Stimulated activated naive B cell treated with anti-CD40 and anti-IgM and Interleukin-4, amounts not matched to agents 10 μg/mL and 1 μg/mL and 100 μg/mL, for 72 hours (primary cell): ENCODE measurements at regions not wholly inside any gene's neighbourhood (a gene's known extent, or its start where the extent isn't known, plus 50 kb on each side); places are given as distances from the start of the nearest gene placed in this dataset.
"Not testable (repeated sequence)": the region's sequence is repeated elsewhere in the genome, so short reads cannot be mapped to it uniquely, and the experiment has no call there.

Experiments
- ATAC-seq, 2 donors: fragments of 150-1000 bp; cut with Tn5 transposase; replicated peaks; 2 replicates each; pipeline ENCODE4 v1.10.0; 2021; ENCODE audit warnings: moderate library complexity in 1 of 2
- DNase-seq: peaks from one replicate; pipeline ENCODE4 v3.0.0; 2021
- H3K27ac Mint-ChIP-seq: one replicate; pipeline ENCODE4 v1.8.0; 2022; ENCODE audit warnings: mild to moderate bottlenecking, mixed read lengths
- H3K27me3 Mint-ChIP-seq, 2 donors: one replicate each; pipeline ENCODE4 v1.8.0; 2022; ENCODE audit warnings: mixed read lengths in 2 of 2
- H3K36me3 Mint-ChIP-seq, 2 donors: one replicate each; pipeline ENCODE4 v1.8.0; 2022; ENCODE audit warnings: mixed read lengths in 2 of 2, mild to moderate bottlenecking in 1 of 2
- H3K4me1 Mint-ChIP-seq, 2 donors: one replicate each; pipeline ENCODE4 v1.8.0; 2022; ENCODE audit warnings: mixed read lengths in 2 of 2, mild to moderate bottlenecking in 1 of 2
- H3K4me3 Mint-ChIP-seq, 2 donors: one replicate each; pipeline ENCODE4 v1.8.0; 2022; ENCODE audit warnings: mild to moderate bottlenecking in 2 of 2, mixed read lengths in 2 of 2, moderate library complexity in 1 of 2
- H3K9me3 Mint-ChIP-seq, 2 donors: one replicate each; pipeline ENCODE4 v1.8.0; 2022; ENCODE audit warnings: mixed read lengths in 2 of 2, mild to moderate bottlenecking in 1 of 2

- H3K36me3 Mint-ChIP-seq = peaks cover 8 to 9% of the 10 kb centered on the region in 2 donors
- H3K27me3 Mint-ChIP-seq = peaks cover 5 to 34% of the 10 kb centered on the region in 2 donors
- peaks cover 2 to 4% of the 10 kb centered on the region in 2 donors for H3K4me1 Mint-ChIP-seq
- H3K9me3 Mint-ChIP-seq = peaks cover 13 to 17% of the 10 kb centered on the region in 2 donors
- DNase-seq (no peak), ATAC-seq (no peak)
- no peak overlapping the region for H3K27ac Mint-ChIP-seq
- no peak overlapping the region for H3K4me3 Mint-ChIP-seq
These were observed 81.8 kb upstream of the SH3BP4 start for GRCh38 chr2:234869969-234870368.

DNA sequence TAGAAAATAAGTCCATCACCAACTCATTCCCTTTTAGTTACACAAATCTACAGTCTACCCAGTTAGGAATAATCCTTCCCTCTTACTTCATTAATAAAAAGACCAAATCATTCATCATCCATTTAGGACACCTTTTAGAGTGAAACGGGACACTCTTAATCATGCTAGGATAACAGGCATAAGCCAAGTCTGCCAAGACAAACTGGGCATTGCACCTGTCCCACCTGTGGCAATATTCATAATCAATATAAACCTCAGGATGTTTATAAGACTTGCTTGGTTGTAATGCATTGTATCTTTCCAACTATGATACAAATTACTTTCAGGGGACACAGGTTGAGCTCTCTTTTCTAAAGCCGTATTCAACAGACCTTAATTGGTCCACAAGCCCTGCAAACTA lies 82.7 kb upstream of the SH3BP4 start:
- H3K36me3 Mint-ChIP-seq = peaks cover 8 to 9% of the 10 kb centered on the region in 2 donors
- no peak overlapping the region for H3K4me3 Mint-ChIP-seq
- no peak overlapping the region for H3K27ac Mint-ChIP-seq
- DNase-seq (no peak), ATAC-seq (no peak)
- H3K9me3 Mint-ChIP-seq = peaks cover 13 to 17% of the 10 kb centered on the region in 2 donors
- peaks cover 5 to 34% of the 10 kb centered on the region in 2 donors for H3K27me3 Mint-ChIP-seq
- no peaks in the 10 kb centered on the region for H3K4me1 Mint-ChIP-seq

DNA sequence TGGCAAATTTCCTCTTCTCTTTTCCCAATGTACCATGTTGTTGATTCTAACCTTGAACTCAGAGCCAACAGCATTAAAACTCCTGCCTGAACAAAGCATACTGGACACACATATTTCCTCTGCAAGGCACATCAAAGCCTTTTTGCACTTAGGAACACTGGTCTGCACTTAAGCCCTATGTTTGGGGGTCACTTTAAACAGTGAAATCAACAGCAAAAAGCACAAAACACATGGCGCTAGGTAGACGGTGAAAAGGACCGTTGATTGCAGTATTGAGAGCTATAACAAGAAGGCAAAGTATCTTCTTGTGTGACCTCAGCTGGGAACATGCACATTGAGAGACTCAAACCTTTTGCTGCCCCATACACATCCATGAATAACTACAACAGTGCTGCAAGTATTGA lies 83.9 kb upstream of the SH3BP4 start:
- Mint-ChIP-seq H3K4me1 (no peaks in the 10 kb centered on the region), H3K4me3 (no peak overlapping the region), H3K36me3 (peaks cover 4 to 6% of the 10 kb centered on the region in 2 donors), H3K9me3 (peaks cover 10 to 15% of the 10 kb centered on the region in 2 donors), H3K27ac (no peak overlapping the region), H3K27me3 (peaks cover 5 to 29% of the 10 kb centered on the region in 2 donors)
- DNase-seq = no peak
- ATAC-seq = no peak

DNA sequence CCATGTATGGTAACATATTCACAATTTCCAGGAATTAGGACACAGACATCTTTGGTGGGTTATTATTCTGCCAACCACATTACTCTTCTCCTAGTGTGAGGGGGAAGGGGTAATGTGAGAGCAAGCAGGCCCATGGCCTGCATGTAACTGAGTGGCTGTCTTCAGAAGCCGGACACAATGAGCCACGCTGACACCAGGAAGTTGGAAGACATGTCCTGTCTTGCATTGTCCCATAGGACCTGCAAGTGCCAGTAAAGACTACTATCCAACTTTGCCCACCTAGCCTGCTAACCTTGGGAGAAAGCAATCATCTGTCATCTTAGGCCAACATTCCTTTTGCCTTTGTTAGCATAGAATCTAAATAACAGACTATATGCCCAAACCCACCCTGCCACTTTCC lies 86.2 kb upstream of the SH3BP4 start:
- no peak overlapping the region for H3K27ac Mint-ChIP-seq
- H3K36me3 Mint-ChIP-seq = peaks cover 0 to 2% of the 10 kb centered on the region in 2 donors
- DNase-seq (no peak), ATAC-seq (no peak)
- H3K27me3 Mint-ChIP-seq = peaks cover 3 to 18% of the 10 kb centered on the region in 2 donors
- H3K4me1 Mint-ChIP-seq = no peaks in the 10 kb centered on the region
- H3K4me3 Mint-ChIP-seq = no peak overlapping the region
- H3K9me3 Mint-ChIP-seq = peaks cover 7 to 12% of the 10 kb centered on the region in 2 donors

GRCh38 chr2:234865040-234865439 lies 86.8 kb upstream of the SH3BP4 start:
- H3K27ac Mint-ChIP-seq = no peak overlapping the region
- H3K4me1 Mint-ChIP-seq = no peaks in the 10 kb centered on the region
- DNase-seq (no peak), ATAC-seq (no peak)
- H3K36me3 Mint-ChIP-seq = peaks cover 0 to 2% of the 10 kb centered on the region in 2 donors
- no peak overlapping the region for H3K4me3 Mint-ChIP-seq
- peaks cover 0 to 13% of the 10 kb centered on the region in 2 donors for H3K27me3 Mint-ChIP-seq
- peaks cover 7 to 12% of the 10 kb centered on the region in 2 donors for H3K9me3 Mint-ChIP-seq

DNA sequence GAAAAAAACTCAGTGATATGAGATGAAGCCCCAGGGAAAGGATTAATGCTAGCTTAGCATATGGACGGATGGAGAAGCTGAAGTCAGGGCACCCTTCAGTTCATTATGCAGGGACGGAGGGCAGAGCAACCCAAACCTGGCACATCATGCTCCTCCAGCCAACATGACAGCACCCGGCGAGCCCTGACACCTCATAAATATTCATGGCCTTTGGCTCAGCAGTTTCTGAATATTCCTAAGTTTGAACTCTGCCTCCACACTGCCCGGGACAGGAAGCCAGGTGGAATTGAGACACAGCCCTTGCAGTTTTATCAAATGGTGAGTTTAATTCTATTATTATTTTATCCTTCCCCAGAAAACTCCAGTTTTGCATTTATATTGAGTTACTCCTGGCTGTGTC lies 87.3 kb upstream of the SH3BP4 start:
- Mint-ChIP-seq H3K9me3 (peaks cover 7 to 12% of the 10 kb centered on the region in 2 donors), H3K4me3 (no peak overlapping the region), H3K27me3 (peaks cover 0 to 8% of the 10 kb centered on the region in 2 donors), H3K27ac (no peak overlapping the region), H3K36me3 (peaks cover 0 to 2% of the 10 kb centered on the region in 2 donors), H3K4me1 (no peaks in the 10 kb centered on the region)
- no peak for ATAC-seq
- DNase-seq = no peak

DNA sequence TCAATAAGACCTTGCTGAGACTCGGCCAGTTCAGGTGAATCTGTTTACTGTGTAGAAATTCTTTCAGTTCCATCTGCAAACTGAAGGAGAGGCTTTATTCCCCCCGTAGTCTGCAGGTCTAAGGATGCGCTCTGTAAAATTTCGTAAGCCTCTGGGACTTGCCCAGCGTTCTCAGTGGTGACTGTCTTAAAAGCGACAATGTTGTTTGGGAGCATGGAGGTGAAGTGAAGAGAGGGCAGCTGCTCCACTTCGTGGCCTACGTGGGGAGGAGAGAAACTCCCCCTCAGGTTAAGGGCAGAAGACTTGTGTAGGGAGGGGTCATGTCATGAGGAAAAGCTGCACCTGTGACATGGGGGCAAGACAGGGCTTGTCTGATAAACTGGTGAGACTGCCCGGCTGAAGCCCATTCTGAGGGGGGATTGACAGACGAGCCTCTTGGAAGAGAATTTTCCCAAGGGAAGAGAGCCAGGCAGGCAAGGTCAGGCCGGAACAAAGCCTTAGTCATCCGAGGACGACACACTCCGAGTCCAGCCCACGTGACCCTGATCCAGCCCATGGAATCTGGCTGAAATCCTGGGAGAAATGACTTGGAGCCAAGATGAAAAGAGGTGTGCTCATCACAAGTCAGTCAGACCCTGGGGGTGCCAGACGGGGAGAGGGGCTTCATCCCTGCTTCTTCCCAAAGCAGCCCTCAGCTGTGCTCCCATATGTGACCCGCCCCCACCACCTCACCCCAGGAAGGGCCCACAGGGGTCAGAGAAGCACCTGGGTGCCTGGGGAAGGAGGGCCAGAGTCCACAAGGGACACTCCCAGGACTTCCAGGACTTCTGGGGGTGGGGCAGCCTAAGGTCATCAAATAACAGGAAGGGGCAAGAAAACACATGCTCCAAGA lies 88.5 kb upstream of the SH3BP4 start:
- Mint-ChIP-seq H3K36me3 (peaks cover 0 to 2% of the 10 kb centered on the region in 2 donors), H3K27me3 (peaks cover 0 to 7% of the 10 kb centered on the region in 2 donors), H3K9me3 (peaks cover 6 to 12% of the 10 kb centered on the region in 2 donors), H3K27ac (no peak overlapping the region), H3K4me3 (no peak overlapping the region), H3K4me1 (no peaks in the 10 kb centered on the region)
- no peak for ATAC-seq
- DNase-seq = no peak

- peaks cover 0 to 3% of the 10 kb centered on the region in 2 donors for H3K27me3 Mint-ChIP-seq
- no peak overlapping the region for H3K4me3 Mint-ChIP-seq
- H3K9me3 Mint-ChIP-seq = peaks cover 0 to 10% of the 10 kb centered on the region in 2 donors
- H3K4me1 Mint-ChIP-seq = peaks cover under 1 to 3% of the 10 kb centered on the region in 2 donors
- H3K27ac Mint-ChIP-seq = no peak overlapping the region
- no peaks in the 10 kb centered on the region for H3K36me3 Mint-ChIP-seq
- DNase-seq (no peak), ATAC-seq (no peak)
These were observed 89.7 kb upstream of the SH3BP4 start for GRCh38 chr2:234861841-234862735.

DNA sequence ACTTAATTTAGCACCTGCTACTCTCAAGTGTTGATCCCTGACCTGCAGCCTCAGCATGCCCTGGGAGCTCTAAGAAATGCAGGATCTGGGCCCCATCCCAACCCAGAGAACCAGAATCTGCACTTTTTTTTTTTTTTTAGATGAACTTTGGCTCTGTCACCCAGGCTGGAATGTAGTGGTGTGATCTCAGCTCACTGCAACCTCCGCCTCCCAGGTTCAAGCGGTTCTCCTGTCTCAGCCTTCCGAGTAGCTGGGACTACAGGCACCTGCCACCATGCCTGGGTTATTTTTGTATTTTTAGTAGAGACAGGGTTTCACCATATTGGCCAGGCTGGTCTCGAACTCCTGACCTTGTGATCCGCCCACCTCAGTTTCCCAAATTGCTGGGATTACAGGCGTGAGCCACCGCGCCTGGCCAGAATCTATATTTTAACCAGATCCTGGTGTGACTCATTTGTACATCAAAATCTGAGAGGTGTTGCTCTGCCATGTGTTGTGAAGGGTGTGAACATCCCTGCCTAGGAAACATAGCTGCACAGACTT lies 92.4 kb upstream of the SH3BP4 start:
- H3K4me1 Mint-ChIP-seq, DNase-seq, H3K4me3 Mint-ChIP-seq, H3K27me3 Mint-ChIP-seq, H3K36me3 Mint-ChIP-seq, H3K27ac Mint-ChIP-seq, ATAC-seq: not testable (repeated sequence)
- peaks cover 7 to 10% of the 10 kb centered on the region in 2 donors for H3K9me3 Mint-ChIP-seq

GRCh38 chr2:234858790-234859329 lies 93.0 kb upstream of the SH3BP4 start:
- peaks cover 2 to 3% of the 10 kb centered on the region in 2 donors for H3K36me3 Mint-ChIP-seq
- peaks cover 2 to 5% of the 10 kb centered on the region in 2 donors for H3K4me1 Mint-ChIP-seq
- ATAC-seq (no peak), DNase-seq (no peak)
- H3K27ac Mint-ChIP-seq = no peak overlapping the region
- H3K4me3 Mint-ChIP-seq = no peak overlapping the region
- H3K27me3 Mint-ChIP-seq = peaks cover 0 to 8% of the 10 kb centered on the region in 2 donors
- H3K9me3 Mint-ChIP-seq = peaks cover 8 to 12% of the 10 kb centered on the region in 2 donors

- Mint-ChIP-seq H3K27me3 (peaks cover 1 to 8% of the 10 kb centered on the region in 2 donors), H3K9me3 (peaks cover 8 to 12% of the 10 kb centered on the region in 2 donors), H3K4me1 (peaks cover 2 to 5% of the 10 kb centered on the region in 2 donors), H3K36me3 (peaks cover 2 to 3% of the 10 kb centered on the region in 2 donors), H3K27ac (no peak overlapping the region), H3K4me3 (no peak overlapping the region)
- DNase-seq = no peak
- ATAC-seq = no peak
These were observed 93.7 kb upstream of the SH3BP4 start for GRCh38 chr2:234858145-234858544.

DNA sequence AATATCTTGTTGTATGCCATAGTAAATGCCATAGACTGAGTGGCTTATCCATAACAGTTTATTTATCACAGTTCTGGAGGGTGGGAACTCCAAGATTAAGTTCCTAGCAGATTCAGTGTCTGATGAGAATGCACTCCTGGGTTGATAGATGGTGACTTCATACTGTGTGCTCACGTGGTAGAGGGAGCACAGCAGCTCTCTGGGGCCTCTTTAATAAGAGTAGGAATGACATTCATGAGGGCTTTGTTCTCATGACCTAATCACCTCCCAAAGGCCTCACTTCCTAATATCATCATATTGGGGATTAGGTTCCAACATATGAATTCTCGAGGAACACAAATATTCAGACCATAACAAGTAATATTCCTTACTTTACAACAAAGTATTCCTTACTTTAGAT lies 98.1 kb upstream of the SH3BP4 start:
- H3K27ac Mint-ChIP-seq = no peak overlapping the region
- H3K4me3 Mint-ChIP-seq = no peak overlapping the region
- H3K27me3 Mint-ChIP-seq = peaks cover 5 to 21% of the 10 kb centered on the region in 2 donors
- peaks cover 3 to 6% of the 10 kb centered on the region in 2 donors for H3K36me3 Mint-ChIP-seq
- H3K9me3 Mint-ChIP-seq = peaks cover 16 to 18% of the 10 kb centered on the region in 2 donors
- peaks cover 6 to 22% of the 10 kb centered on the region in 2 donors for H3K4me1 Mint-ChIP-seq
- DNase-seq (no peak), ATAC-seq (no peak)

DNA sequence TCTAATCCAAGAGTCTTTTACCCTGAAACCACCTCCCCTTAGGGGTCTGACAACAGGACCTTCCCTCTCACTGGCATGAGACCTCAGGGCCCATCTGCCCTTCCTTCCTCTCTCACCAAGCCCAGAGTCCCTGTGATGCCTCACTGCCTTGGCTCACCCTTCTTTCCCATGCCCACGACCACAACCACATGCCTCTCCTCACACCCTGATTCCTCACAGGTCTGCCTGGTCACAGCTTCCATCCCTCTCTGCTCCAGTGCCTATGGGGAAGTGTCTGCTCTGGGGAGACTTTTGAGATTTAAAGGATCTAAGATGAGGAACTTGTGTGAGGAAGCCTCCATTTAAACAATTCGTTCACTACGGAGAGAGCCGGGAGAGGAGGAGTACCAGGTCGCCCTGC lies 98.9 kb upstream of the SH3BP4 start:
- ATAC-seq (no peak), DNase-seq (no peak)
- peaks cover 5 to 24% of the 10 kb centered on the region in 2 donors for H3K27me3 Mint-ChIP-seq
- peaks cover 6 to 22% of the 10 kb centered on the region in 2 donors for H3K4me1 Mint-ChIP-seq
- H3K27ac Mint-ChIP-seq = no peak overlapping the region
- peaks cover 3 to 6% of the 10 kb centered on the region in 2 donors for H3K36me3 Mint-ChIP-seq
- peaks cover 16 to 18% of the 10 kb centered on the region in 2 donors for H3K9me3 Mint-ChIP-seq
- H3K4me3 Mint-ChIP-seq = no peak overlapping the region

DNA sequence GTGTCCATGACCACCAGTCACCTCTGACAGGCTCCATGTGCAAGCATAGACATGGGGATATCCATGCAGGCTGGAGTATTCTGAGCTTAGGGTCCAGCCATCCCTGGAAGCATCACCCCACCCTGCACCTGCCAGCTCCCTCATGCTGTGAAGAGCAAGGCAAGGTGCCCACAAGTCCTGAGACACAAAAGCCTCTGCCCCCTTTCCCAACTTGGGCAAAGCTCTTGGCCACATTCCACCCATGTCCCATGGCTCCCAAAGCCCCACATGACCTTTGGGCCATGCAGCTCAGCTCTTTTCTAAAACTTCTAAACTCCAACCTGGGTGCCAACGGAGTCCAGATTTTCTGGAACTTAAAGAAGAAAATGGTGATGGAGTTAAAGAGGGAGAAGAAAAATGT lies 99.8 kb upstream of the SH3BP4 start:
- DNase-seq (no peak), ATAC-seq (no peak)
- no peak overlapping the region for H3K27ac Mint-ChIP-seq
- H3K4me1 Mint-ChIP-seq = peaks cover 5 to 19% of the 10 kb centered on the region in 2 donors
- peaks cover 16 to 18% of the 10 kb centered on the region in 2 donors for H3K9me3 Mint-ChIP-seq
- H3K4me3 Mint-ChIP-seq = no peak overlapping the region
- H3K36me3 Mint-ChIP-seq = peaks cover 3 to 6% of the 10 kb centered on the region in 2 donors
- peaks cover 5 to 26% of the 10 kb centered on the region in 2 donors for H3K27me3 Mint-ChIP-seq
